HG03565 (cell line): ENCODE measurements at regions not wholly inside any gene's neighbourhood (a gene's known extent, or its start where the extent isn't known, plus 50 kb on each side); places are given as distances from the start of the nearest gene placed in this dataset.
A peak's percentile ranks its signal among the peaks of the same experiment; 100 is the strongest.

Experiments used
- ATAC-seq: cut with Tn5 transposase; IDR thresholded peaks from one replicate; pipeline ENCODE4 v1.9.1; 2021; ENCODE audit warnings: mild to moderate bottlenecking, moderate library complexity; ENCODE audit not compliant: unreplicated experiment

DNA sequence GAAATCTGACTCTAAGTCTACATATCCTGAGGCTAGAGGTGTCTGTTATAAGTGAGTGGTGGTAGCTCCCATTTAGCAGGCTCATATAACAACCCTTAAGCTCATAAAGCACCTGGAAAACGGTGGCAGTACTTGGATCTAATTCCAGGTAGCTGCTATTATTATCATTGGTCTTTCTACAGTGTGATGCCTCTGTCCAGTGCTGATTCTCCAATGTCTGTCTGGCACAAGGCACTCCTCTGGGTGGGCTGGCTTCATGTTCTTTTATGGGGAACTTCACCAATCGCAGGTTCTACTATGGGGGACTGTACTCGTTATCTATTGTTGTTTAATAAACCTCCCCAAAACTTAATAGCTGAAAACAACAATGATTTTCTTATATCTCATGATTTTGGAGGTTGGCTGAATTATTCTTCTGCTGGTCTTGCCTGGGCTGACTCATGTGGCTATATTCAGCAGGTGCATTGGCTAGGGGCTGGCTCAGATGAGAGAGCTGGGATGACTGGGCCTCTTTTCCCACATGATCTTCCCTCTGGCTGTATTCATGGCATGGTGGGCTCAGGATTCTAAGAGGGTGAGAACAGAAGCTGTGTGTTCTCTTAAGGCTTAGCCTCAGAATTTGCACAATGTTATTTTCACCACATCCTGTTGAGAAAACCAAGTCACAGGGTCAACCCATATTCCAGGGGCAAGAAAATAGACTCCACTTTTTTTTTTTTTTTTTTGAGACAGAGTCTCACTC lies 93.0 kb upstream of the PCGF5 start:
- no peak for ATAC-seq

DNA sequence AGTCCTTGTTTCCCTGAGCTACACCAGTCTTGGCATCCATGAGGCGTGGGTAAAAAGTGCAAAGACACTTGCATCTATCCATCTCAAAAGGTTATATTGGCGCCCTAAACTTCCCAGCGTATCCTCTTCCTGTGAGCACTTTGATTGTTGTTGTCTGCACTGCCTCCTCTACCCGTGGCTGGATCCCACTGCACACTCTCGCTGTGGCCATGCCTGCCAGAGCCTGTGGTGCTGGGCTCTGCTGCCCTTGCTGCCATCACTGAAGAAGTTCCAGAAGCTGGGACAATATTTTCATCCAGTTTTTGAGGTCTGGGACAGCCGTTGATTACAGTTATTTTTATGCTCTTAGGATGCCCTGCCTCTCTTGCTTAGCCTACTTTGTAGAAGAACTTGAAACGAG lies 85.3 kb upstream of the PCGF5 start:
- no peak for ATAC-seq

DNA sequence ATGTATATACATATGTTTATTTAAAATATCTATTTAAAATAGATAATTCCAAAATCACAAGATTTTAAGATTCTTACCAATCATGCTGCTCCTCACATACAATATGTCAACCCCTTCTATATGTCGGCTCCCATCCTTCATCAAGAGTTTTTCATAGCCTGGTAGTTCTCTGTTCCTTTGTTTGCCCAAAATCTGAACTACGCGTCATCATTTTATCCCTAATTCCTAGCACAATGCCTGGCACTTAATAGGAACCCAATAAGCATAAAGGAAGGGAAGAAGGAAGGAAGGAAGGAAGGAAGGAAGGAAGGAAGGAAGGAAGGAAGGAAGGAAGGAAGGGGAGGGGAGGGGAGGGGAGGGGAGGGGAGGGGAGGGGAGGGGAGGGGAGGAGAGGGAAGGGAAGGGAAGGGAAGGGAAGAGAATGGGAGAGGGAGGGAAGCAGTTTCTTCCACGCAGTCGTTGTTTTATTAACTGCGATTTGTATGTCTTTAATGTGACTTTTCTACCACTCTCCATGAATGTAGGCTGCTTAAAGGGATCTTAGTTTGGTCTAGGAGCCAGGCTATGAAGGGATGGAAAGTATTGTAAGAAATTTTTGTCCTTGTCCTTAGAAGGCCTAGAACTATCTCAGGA lies 83.3 kb upstream of the PCGF5 start:
- no peak for ATAC-seq

DNA sequence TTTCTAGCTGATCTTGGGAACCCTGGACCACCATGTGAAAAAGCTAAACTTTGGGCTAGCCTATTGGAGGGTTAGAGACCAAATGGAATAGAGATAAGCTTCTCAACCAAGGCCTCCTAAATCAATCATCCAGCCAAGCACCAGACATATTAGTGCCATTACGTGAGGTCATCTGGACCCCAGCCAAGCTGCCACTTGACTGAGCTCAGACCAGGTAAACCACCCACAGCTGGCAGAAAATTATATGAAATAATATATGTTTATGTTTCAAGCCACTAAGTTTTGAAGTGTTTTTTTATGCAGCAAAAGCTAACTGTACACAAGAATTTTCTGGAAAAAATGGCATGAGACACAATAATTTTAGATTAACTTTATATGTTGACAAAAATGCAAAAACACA lies 82.6 kb upstream of the PCGF5 start:
- no peak for ATAC-seq

DNA sequence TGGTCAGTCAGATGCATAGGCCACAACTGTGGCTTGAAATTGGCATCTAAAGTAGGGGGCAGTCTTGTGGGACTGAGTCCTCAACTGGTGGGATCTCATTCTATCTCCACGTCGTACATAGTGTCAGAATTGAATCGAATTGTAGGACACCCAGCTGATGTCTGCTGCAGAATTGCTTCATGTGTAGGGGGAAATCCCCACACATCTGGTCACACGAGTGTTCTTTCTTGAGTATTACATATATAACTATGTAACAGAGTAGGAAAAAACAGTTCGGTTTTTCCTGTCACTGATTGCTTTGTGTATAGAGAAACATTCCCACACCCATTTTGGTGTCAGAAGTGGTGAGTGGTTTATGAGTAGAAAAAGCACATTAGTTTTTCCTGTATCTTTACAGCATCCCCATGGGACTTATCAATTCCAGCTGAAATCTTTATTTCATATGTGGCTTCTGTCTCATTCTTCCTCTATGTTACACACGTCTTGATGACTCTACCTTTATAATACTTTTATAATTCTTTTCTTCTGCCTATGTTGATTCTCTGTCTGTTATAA lies 79.4 kb upstream of the PCGF5 start:
- ATAC-seq: no peak

- ATAC-seq: no peak
Measured at GRCh38 chr10:91144961-91145360, 75.5 kb upstream of the PCGF5 start.

DNA sequence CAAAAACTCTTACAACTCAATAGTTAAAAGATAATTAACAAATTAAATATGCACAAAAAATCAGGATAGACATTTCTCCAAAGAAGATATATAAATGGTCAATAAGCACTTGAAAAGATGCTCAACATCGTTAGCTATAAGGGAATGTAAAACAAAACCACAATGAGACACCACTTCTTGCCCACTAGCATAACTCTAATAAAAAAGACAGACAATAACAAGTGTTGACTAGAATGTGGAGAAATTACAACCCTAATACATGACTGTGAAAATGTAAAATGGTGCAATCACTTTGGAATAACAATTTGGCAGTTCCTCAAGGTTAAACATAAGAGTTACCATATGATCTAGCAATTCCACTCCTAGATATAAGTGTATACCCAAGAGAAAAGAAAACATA lies 74.3 kb upstream of the PCGF5 start:
- ATAC-seq: no peak

- no peak for ATAC-seq
Measured at GRCh38 chr10:91149550-91149949, 70.9 kb upstream of the PCGF5 start.

- no peak for ATAC-seq
Measured at GRCh38 chr10:91150631-91151030, 69.8 kb upstream of the PCGF5 start.

- ATAC-seq: no peak
Measured at GRCh38 chr10:91153508-91153907, 67.0 kb upstream of the PCGF5 start.

- ATAC-seq: no peak
Measured at GRCh38 chr10:91154842-91155241, 65.6 kb upstream of the PCGF5 start.

GRCh38 chr10:91156196-91156595 lies 64.3 kb upstream of the PCGF5 start:
- ATAC-seq: no peak

DNA sequence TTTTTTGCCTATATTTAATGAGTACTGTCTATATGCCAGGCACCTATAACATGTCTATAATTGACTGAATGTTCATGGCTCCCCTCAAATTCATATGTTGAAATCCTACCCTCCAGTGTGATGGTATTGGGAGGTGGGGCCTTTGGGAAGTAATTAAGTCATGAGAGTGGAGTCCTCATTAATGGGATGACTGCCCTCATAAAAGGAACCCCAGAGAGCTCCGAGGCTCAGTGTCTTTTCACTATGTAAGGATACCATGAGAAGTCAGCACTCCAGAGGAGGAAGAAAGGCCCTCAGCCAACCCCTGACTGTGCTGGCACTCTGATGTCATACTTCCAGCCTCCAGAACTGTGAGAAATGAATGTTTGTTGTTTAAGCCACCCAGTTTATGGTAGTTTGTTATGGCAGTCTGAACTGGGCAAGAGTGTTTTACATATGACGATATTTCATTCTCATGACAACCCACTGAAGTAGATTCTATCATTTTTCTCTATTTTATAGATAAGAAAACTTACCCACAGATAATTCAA lies 61.1 kb upstream of the PCGF5 start:
- ATAC-seq: no peak

- no peak for ATAC-seq
Measured at GRCh38 chr10:91162050-91162494, 58.4 kb upstream of the PCGF5 start.

DNA sequence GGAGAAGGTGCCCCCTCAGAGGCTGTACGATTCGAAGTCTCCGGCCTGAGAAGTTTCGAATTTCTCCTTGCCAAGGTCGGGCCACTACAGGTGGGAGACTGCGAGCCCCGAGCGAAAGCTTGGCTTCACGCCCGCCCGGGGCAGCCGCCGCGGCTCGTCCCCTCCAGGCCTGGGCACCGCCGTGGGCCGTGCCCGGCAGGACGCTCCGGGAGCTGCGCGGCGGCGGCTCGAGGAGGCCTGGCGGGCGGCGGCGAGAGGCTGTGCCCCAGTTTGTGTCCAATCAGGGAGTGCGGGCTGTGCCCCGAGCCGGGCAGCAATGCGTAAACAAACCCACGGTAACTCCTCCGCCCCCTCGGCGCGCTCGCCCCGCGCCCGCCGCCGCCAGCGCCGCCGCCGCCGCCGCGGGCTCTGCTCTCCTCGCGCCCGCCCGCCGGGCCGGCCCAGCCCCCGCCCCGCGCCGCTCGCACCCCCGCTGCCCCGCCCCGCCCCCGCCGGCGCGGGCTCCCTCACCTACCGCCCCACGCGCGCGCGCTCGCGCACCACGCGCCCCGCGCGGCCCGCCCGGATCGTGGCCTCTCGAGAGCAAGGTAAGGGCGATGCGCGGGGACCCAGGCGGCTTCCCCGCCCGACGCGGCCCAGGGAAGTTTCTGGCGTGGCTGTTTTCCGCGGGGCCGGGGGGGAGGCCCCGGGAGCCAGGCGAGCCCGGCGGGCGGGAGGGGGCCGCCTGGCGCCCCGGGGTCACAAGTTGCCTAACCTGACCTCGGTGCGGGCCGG lies 57.8 kb upstream of the PCGF5 start:
- ATAC-seq: peak; percentile 31

DNA sequence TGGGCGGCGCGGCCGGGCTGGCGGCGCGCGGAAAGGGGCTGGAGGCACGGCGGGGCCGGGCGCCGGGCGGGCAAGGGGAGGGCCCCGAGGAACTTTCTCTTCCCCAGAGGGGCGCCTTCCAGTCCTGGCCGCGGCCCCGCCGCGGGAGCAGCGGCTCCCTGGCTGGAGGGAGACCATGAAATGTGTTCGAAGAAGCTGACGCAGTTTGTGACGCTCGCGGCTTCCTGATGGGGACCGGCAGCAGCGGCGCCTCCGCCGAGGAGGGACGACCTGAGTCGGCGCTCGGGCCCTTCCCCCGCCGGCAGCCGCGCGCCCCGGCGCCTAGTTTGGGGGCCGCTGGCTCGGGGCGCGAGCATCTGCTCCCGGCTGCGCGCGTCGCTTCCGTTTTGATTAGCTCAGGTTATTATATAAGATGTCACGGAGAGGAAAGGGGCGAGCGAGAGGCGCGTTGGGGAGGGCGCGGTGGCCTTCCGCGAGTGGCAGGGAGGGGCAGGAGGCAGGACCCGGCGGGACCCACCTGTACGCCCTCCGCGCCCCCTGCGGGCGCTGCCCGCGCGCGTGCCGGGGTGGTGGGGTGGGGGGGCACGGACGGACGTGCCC lies 57.1 kb upstream of the PCGF5 start:
- ATAC-seq: peak; percentile 42

GRCh38 chr10:91163869-91164474 lies 56.5 kb upstream of the PCGF5 start:
- peak; percentile 16 for ATAC-seq

- no peak for ATAC-seq
Measured at GRCh38 chr10:91164520-91165065, 55.9 kb upstream of the PCGF5 start.

DNA sequence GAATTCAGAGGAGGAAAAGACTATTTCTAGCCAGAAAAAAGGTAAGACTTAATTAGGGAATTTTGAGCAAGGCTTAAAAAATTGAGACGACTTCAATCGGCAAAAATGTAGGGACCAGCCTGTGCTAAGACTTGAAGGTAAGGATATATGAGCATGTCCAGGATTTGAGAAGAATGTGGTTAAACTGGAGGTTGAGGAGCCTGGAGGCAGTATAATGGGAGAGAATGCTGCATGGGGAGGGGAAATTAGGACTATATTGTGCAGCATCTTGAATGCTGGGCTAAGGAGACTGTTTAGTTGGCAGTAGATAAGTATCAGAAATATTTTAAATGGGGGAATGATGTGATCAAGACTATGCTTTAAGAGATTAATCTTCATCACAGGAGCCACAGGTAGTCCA lies 53.1 kb upstream of the PCGF5 start:
- no peak for ATAC-seq

DNA sequence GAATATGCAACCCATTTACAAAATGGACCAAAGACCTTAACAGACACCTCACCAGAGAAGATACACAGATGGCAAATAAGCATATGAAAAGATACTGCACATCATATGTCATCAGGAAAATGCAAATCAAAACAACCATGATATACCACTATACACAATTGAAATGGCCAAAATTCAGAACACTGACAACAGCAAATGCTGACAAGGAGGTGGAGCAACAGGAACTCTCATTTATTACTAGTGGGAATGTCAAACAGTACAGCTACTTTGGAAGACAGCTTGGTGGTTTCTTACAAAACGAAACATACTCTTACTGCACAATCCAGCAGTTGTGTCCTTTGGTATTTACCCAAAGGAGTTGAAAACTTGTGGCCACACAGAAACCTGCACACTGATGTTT lies 50.0 kb upstream of the PCGF5 start:
- ATAC-seq: no peak
